Mammary epithelial cell (primary cell): ENCODE measurements at regions not wholly inside any gene's neighbourhood (a gene's known extent, or its start where the extent isn't known, plus 50 kb on each side); places are given as distances from the start of the nearest gene placed in this dataset.

Experiments used
- EZH2 ChIP-seq: IDR thresholded peaks from 2 replicates; pipeline ENCODE4 v1.6.1; 2012; ENCODE audit warnings: low read length, inconsistent platforms, borderline replicate concordance
- TF ChIP-seq, protein P1 (sequence below), 2 donors: IDR thresholded peaks in 1 of 2; conservative IDR thresholded peaks in 1 of 2; 2 replicates each; pipeline ENCODE4 v1.5.1; 2011 to 2012; ENCODE audit warnings: inconsistent platforms in 2 of 2, low read length in 2 of 2, mild to moderate bottlenecking in 2 of 2, control low read depth in 1 of 2, low read depth in 1 of 2; ENCODE audit not compliant: insufficient read depth in 1 of 2; ENCODE audit errors: extremely low read depth in 1 of 2

DNA sequence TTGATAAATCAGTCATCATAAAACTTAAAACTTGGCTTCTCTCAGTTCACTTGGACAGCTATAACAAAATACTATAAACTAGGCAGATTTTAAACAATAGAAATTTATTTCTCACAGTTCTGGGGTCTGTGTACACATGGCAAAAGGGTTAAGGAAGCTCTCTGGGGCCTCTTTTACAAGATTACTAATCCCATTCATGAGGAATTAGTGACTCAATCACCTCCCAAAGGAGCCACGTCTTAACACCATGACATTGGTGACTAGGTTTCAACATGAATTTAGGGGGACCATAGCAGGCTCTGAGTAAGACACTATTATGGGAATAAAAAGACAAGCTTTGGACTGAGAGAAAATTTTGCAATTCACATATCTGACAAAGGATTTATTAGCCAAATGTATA, 436.5 kb downstream of the PDZRN4 start:
- TF ChIP-seq, protein P1, sequence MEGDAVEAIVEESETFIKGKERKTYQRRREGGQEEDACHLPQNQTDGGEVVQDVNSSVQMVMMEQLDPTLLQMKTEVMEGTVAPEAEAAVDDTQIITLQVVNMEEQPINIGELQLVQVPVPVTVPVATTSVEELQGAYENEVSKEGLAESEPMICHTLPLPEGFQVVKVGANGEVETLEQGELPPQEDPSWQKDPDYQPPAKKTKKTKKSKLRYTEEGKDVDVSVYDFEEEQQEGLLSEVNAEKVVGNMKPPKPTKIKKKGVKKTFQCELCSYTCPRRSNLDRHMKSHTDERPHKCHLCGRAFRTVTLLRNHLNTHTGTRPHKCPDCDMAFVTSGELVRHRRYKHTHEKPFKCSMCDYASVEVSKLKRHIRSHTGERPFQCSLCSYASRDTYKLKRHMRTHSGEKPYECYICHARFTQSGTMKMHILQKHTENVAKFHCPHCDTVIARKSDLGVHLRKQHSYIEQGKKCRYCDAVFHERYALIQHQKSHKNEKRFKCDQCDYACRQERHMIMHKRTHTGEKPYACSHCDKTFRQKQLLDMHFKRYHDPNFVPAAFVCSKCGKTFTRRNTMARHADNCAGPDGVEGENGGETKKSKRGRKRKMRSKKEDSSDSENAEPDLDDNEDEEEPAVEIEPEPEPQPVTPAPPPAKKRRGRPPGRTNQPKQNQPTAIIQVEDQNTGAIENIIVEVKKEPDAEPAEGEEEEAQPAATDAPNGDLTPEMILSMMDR (conservative IDR thresholded peaks at IDR 0.05 in 1 of 2, IDR thresholded peaks at IDR 0.05 in 1 of 2; ENCODE audit: extremely low read depth in 1 of 2, insufficient read depth in 1 of 2, low read depth in 1 of 2, low read length in 2 of 2) = no peak
- TF ChIP-seq EZH2 = no peak
